T-helper 2 cell treated with Interferon-gamma antibody and Interleukin-4, amounts not matched to agents 100 ng/mL and 5 ng/mL, for 36 hours (primary cell): ENCODE measurements at regions not wholly inside any gene's neighbourhood (a gene's known extent, or its start where the extent isn't known, plus 50 kb on each side); places are given as distances from the start of the nearest gene placed in this dataset.

ENCODE experiments used
- intact Hi-C: fragments of 100-400 bp; cut with micrococcal nuclease; formaldehyde crosslinking; loops from one replicate; pipeline ENCODE4 v1.15.1; 2023

DNA sequence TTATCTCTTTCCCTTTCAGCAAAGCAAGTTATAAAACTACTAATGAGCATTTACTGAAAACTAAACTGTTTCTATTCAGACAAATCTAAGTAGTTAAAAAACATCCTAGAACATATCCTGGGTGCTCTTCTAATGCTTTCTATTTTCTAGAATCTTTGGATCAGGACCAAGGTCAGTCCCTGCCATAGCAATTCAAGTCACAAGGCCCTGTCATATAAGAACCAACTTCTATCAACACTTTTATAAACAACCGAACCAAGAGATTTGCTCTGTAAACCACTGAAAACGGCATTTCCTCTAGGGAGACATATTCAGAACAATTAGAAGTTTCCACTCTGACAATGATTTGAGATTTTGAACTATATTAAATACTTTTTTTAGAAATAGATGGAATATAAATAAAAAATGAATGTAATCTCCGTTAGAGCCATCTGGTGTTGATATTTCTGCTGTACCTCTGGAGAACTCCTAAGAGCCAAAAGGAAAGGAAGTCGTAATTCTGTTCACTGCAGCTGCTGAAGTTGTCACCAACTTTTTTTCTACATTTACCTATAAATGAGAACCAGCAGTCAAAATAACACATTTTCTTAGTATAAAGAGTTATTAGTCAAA is 51.4 kb upstream of the LGSN start:
- intact Hi-C loops, result no loop called here

DNA sequence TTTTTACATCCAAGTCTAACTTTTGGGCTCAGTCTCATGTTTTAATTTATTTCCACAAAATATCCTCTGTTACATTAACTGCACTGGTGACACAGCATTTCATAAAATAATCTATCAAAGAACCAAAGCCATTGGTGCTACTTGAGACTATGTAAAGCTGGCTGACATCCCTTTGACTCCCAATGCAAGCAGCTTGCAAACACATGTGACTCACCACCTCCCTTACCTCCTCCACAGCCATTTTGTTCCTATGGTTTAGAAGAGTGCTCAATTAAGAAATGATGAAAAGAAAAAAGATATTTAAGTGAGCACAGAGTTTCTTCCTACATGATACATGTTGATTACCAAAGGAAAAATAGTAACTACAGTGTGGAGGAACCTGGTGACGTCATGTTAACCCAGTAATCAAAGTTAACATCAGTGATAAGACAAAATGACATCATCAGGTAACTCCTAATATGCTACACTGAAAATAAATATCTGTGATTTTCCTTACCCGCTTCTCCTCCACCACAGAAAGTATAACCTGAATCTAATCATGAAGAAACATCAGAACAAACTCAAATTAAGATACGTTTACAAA is 53.3 kb upstream of the LGSN start:
- intact Hi-C loops, result no loop called here

DNA sequence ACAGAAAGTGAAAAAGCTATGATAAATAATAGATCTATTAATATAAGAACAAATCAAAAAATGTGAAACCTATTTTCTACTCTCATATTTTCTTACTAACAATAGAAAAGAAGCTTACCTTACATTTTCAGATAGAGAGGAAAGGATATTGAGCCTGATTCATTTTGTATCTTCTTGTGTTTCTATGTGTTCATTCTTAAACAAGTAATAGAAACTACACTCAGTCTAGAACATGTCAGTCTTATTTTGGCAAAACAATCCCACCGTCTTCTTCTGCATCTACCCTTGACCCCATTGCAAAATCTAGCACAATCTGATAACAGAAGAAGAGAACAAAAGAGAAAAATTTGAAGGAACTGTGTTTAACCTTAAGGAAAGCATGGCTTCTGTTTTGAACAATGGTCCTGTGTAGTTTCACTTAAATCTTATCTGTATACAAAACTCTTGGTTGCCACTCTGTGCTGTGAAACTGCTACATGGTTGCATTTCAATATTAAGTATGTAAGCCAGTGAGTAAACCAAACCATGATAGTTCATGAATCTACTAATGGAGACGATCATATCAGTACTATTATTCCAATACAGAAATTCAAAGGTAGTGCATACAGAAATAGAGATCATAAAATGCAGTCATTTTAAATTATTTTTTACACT is 69.5 kb upstream of the LGSN start:
- intact Hi-C loops, result no loop called here

DNA sequence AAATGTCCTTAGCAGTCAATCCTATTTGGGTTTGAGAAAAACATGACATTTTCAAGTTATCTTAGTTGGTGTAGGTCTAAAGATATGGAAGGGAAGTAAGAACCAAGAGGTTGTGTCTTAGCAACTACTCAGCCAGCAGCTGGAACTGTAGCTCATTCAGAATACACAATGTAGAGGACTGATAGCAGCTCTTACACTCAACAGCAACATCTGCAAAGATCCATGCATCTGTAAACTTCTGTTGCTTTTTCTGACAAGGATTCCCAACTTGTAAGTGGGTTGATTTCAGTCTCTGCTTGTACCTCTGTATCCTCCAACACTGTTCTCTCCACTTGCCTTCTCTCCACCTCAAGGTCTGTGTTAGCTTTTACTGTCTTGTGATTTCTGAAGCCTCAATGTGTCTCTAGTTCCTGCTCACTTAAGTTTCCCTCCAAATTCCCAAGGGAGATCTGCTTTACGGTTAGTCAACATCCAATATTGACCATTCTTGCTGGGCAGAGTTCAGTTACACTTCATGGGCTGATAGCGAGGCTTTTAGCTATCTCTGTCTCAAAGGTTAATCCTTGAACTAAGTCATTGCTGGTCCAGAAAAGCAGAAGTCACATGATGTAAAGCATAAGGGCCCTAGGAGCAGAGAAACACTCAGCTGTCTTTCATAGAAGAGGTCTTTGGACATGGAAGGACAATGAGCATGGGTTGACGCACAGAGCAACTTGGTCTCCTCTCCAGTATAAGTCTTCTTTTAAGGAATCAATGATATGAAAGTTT is 71.6 kb upstream of the LGSN start:
- intact Hi-C loops, result no loop called here

DNA sequence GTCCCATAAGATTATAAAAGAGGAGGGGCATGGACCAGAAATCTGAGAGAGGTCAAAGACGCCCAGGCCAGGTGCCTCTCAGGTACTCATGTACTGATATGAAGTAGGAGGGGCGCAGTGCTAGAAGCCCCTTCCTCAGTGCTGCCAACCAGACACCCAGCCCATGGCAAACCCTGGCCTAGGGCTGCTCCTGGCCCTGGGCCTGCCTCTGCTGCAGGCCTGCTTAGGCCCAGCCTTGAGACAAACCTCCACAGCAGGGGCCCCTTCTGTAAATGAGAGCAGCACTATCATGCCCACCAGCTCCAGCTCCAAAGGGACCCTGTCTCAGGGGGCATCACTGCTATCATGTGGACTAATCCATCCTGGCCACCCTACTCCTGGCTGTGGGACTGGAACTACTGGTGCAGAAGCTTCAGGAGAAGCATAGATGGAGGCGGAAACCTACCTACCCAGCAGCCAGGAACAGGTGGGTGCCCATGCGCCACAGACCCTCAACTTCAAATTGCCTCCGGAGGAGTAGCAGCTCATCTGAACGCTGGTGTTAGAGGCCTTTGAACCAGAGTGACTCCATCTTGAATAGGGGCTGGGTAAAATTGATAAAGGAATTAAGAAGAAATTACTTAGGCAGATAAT is 72.4 kb upstream of the LGSN start:
- intact Hi-C loops, result no loop called here

DNA sequence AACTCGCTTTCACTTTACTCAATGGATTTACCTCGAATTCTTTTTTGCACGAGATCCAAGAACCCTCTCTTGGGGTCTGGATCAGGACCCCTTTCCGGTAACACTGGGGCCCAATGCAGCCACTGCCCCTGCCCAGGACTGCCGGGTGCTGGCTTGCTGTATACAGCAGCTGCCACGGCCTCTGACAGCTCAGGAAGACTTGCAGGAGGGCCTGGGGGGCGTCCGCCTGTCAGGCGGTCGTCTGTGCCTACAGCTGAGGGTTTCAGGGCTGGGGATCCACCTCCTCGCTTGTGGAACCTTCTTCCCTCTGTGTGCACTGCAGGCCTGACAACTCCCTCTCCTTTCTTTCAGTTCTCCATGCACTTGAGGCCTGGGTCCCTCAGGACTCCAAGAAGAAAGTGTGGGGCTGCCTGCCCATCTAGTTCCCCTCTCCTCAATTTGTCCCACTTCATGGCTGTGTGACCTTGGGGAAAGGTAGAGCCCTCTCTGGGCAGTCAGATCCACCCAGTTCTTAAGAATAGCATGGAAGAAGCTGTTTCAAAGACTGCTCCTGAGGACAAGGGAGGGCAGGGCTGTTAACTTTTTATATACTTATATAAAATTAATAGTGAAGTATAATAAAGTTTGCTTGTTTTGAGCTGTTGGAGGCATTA is 75.0 kb upstream of the LGSN start:
- intact Hi-C loops, result no loop called here

DNA sequence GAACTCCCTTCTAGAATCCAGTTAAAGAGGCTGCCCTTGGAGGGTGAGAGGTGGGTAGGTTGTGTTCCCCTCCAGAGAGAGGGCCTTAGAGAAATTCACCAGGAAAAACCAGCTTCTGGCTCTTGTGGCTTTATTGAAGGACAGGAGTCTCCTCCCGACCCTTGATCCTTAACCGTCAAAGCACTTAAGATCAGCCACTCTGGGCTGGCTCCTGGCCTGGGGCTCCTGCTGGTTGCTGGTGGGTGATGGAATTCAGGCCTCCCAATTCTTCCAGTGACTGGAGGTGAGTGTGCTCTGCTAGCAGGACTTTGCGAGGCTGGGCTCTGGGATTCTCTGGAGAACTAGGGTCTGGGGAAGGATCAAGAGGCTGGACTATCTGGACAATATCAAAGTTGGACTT is 75.6 kb upstream of the LGSN start:
- intact Hi-C loops, result no loop called here

DNA sequence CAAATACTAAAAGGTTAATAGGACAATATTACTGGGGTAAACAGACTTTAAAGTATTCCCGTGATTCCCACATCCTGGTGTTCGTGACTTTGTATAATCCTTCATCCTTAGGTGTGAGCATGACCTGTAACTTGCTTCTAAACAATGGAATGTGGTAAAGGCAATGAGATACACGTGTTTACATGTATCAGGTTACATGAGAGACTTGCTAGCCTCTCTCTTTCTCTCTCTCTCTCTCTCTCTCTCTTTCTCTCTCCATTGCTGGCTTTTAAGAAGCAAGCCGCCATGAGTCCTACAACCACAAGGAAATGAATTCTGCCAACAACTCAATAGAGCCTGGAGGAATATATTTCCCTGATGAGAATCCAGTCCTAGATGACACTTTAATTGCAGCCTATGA is 83.9 kb upstream of the LGSN start:
- intact Hi-C loops, result no loop called here

DNA sequence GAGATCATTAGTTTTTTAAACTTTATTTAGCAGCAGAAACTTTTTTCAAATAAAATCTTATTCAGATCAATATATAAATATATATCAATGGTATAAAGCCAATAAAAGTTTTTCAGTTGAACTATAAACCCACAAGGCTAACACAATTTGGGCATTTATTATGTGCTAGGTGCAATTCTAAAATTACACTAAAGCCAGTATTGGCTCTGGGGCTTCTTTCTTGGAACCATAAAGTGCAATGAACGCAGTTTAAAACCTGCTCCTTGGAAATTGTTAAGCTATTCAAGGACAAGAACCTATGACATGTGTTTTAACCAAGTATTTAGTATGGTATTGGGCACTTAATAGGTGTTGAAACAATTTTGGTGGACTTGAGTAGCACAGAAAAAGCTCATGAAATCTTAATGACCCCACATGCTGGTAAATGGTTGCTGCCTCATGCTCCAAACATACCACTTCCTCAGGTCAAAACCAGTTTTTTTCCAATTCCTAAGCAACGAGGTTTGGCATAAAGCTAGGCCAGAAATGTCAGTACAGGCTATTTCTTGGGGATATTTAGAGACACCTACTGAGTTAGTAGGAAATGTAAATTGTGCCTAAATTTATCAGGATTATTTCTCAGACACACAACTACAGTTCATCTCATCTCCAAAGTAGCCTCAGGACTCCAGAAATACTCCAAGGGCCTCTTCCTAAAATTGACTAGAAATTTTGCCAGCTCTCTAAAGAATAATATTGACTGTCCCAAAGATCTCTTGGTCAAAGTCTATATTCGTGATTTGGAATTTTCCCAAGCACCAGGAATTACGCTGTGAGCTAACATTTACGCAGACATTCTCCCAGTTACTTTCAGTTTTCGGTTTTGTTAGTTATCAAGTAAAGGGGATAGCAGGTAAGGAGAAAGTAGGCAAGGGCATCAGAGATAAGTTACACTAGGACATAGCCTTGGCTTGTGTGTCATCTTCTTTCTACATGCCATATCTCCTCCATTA is 90.9 kb upstream of the LGSN start:
- intact Hi-C loops, result no loop called here

DNA sequence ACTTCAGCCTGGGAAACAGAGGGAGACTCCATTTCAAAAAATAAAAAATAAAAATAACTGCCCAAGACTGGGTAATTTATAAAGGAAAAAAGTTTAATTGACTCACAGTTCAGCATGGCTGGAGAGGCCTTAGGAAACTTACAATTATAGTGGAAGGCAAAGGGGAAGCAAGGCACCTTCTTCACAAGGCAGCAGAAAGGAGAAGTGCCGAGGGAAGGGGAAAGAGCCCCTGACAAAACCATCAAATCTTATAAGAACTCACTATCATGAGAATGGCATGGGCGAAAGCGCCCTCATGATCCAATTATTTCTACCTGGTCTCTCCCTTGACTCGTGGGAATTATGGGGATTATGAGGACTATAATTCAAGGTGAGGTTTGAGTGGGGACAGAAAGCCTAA is 95.5 kb upstream of the LGSN start:
- intact Hi-C loops, result no loop called here

DNA sequence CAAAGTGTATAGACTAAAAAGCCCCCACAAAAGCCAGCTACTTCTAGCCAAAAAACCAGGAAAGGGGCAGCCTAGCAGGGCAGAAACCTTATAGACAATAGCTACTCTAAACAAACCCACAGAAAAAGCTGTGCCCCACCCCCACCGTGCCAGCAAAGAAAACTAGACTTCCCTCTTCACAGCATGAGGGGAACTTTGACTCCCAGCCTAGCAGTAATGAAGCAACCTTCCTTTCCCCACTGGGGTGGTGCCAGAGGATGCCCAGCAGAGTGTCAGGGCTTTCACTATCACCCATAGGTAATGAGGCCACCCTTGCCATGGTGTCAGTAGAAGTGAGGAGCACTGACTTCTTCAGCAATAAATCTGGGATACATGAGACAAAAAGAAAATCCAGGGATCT is 99.0 kb upstream of the LGSN start:
- intact Hi-C loops, result no loop called here

DNA sequence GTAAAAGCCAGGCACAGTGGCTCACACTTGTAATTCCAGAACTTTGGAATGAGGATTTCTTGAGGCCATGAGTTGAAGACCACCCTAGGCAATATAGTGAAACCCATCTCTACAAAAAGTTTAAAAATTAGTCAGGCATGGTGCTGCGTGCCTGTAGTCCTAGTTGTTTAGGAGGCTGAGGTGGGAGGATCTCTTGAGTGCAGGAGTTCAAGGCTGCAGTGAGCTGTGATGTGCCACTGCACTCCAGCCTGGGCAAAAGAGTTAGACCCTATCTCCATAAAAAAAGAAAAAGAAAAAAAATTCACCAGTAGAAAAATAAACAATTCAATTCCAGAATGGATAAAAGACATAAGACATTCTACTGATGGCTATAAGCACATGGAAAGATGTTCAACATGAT is 104.9 kb upstream of the LGSN start:
- intact Hi-C loops, result no loop called here

DNA sequence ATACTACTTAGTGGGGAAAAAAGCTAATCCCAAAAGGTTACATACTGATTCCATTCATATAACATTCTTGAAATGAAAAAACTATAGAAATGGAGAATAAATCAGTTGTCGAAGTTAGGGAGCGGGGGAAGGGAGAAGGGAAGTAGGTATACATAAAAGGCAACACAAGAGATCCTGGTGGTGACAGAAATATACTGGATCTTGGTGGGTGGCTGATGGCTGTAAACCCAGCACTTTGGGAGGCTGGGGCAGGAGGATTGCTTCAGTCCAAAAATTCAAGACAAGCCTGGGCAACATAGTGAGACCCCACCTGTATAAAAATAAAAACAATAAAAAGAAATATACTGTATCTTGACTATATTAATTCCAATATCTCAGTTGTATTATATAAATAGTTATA is 105.7 kb upstream of the LGSN start:
- intact Hi-C loops, result no loop called here

DNA sequence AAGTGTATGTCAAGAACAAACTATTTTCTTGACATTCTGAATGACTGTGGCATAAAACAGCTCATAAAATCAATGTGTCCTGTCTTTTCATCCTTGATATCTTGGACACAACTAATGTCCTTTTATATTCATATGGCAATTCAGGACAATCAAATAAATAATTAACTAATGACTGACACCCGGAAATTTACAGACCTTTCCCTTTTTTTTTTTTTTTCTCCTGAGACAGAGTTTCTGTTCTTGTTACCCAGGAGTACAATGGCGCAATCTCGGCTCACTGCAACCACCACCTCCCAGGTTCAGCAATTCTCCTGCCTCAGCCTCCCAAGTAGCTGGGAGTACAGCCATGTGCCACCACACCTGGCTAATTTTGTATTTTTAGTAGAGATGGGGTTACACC is 107.1 kb upstream of the LGSN start:
- intact Hi-C loops, result no loop called here

DNA sequence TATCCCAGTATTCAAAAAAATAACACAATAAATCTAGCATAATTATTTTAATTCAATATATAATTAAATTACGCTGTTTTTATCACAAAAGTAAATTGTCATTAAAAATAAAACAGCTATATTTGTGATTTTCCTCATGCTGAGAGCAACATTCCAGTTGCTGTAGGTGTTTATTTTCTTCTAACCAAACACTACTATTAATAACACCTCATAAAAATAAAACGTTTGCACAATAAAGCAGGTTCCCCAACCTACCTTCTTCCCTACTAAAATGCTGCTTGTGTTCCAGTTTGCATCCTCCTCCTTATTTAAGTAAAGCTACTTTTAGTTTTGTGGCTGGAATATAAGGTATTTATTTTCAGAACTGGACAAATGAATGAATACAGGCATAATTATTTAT is 108.2 kb upstream of the LGSN start:
- intact Hi-C loops, result no loop called here

DNA sequence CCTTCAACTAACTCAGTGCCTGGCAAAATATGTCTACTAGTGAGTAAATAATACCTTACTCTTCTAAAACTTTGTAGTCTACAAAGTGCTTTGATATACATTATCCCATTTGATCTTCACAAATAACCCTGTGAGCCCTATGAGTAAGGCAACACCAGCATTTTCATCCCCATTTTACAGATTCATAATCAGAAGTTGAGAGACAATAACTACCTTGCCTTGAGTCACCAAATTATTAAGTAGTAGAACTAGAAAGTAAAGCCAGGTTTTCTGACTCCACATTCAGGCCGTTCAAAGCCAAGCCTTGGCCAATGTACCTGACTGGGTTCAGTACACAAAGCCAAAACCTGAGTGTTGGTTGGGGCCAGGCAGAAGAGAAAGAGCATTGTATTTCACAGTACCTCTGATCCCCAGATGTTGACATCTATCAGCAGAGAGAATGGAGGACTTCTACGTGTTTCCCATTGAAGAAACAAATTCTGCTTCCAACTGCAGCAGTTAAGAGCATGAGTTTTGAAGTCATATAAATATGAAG is 111.3 kb upstream of the LGSN start:
- intact Hi-C loops, result no loop called here

DNA sequence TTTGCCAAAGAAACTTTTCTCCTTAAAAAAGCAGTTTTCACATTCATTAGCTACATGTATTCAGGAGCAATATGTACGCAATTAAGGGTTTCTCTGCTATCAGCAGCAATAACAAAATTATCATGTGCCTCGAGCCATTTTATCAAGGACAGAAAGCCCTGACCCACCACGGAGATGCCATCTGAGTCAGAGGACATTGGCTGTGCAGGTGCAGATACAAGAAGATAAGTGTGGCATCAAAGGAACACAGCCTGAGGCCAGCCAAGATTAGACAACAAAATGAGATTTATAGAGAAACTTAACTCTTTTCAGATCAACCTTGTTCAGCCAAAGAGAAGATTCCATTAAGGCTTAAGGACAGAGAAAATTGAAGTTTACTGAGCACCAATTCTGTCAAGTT is 115.2 kb upstream of the LGSN start:
- intact Hi-C loops, result no loop called here

DNA sequence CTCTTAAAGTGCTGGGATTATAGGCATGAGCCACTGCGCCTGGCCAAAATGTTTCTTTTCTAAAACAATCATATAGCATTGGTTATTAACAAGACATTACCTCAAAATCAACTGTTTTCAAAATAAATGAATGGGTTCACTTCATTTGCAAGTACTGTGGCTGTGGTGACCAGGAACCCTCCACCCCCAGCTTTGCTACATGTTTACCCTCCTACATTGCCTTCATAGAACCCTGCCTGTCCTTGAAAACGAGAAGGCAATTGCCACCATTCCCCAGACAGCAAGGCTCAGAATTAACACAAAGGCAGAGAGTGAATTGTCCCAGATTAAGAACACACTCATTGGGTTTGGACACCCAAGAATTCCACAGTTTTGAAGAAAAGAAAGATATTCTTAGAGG is 116.6 kb upstream of the LGSN start:
- intact Hi-C loops, result no loop called here

DNA sequence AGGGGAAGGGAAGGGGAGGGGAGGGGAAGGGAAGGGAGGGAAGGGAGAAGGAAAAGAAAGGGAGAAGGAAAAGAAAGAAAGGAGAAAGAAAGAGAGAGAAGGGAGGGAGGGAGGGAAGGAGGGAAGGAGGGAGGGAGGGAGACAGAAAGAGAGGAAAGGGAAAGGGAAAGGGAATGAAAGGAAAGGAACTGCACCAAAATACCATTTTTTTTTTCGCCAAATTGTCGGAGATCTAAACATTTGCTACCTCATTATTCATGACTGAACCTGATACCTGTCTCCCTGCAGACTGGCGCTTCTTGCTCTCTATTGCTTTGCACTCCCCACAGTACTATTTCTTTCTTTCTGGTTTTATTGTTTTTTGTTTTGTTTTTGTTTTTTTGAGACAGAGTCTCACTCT is 117.3 kb upstream of the LGSN start:
- intact Hi-C loops, result no loop called here

DNA sequence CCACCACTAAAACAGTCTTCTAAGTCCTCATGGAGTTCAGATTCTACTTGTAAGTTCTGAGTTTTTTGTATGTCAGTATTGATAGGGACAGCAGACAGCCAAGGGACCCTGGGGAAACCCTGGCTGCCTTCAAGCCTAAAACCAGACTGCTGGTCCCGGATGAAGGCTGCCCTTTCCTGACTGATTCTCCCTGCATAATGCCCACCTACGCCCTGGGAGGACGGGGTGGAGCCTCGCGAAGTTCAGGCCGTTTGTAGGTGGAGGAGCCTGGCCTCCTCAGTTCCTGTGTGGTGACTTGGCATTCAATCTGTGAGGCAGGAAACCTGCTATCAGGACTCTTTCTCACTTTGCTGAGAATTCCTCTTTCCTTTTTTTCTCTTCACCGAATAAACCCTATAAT is 120.3 kb upstream of the LGSN start:
- intact Hi-C loops, result no loop called here
